Stimulated activated CD4-positive, alpha-beta T cell treated with anti-CD3 and anti-CD28 coated beads, TNF-alpha, amount 100 ng/mL, for 1 hour (primary cell): ENCODE measurements at regions not wholly inside any gene's neighbourhood (a gene's known extent, or its start where the extent isn't known, plus 50 kb on each side); places are given as distances from the start of the nearest gene placed in this dataset.

Experiments
- DNase-seq, 3 donors: peaks; one replicate each; pipeline ENCODE4 v3.0.0-alpha.2; 2020; ENCODE audit warnings: low read depth in 3 of 3, low spot score in 1 of 3

GRCh38 chr13:108006619-108007018, 208.7 kb downstream of the LIG4 start:
- no peak for DNase-seq

GRCh38 chr13:108005231-108005630, 210.1 kb downstream of the LIG4 start:
- DNase-seq: no peak

GRCh38 chr13:108003626-108004025, 211.7 kb downstream of the LIG4 start:
- DNase-seq: no peak

- DNase-seq: no peak
These were observed 214.3 kb downstream of the LIG4 start for GRCh38 chr13:108000998-108001397.

- no peak for DNase-seq
These were observed 215.6 kb downstream of the LIG4 start for GRCh38 chr13:107999751-108000150.

- DNase-seq: no peak
These were observed 221.2 kb downstream of the LIG4 start for GRCh38 chr13:107994137-107994536.

GRCh38 chr13:107993239-107993949, 221.9 kb downstream of the LIG4 start:
- no peak for DNase-seq

- no peak for DNase-seq
These were observed 222.8 kb downstream of the LIG4 start for GRCh38 chr13:107992542-107992941.

GRCh38 chr13:107977071-107977574, 238.2 kb downstream of the LIG4 start:
- no peak for DNase-seq

GRCh38 chr13:107976628-107977027, 238.7 kb downstream of the LIG4 start:
- DNase-seq: no peak

- DNase-seq: no peak
These were observed 240.9 kb downstream of the LIG4 start for GRCh38 chr13:107974409-107974808.

GRCh38 chr13:107969546-107969945, 245.8 kb downstream of the LIG4 start:
- DNase-seq: no peak

GRCh38 chr13:107968470-107968869, 246.9 kb downstream of the LIG4 start:
- no peak for DNase-seq

- DNase-seq: no peak
These were observed 250.9 kb downstream of the LIG4 start for GRCh38 chr13:107964395-107964794.

- DNase-seq: no peak
These were observed 253.3 kb downstream of the LIG4 start for GRCh38 chr13:107961849-107962608.

GRCh38 chr13:107960301-107960700, 255.0 kb downstream of the LIG4 start:
- no peak for DNase-seq

GRCh38 chr13:107956889-107957288, 258.4 kb downstream of the LIG4 start:
- no peak for DNase-seq

GRCh38 chr13:107942030-107942617, 273.2 kb downstream of the LIG4 start:
- DNase-seq: no peak

- DNase-seq: no peak
These were observed 273.8 kb downstream of the LIG4 start for GRCh38 chr13:107941345-107942029.

GRCh38 chr13:107937848-107938247, 277.5 kb downstream of the LIG4 start:
- DNase-seq: no peak

GRCh38 chr13:107931056-107931455, 284.3 kb downstream of the LIG4 start:
- DNase-seq: no peak
